ENCODE measurements at regions not wholly inside any gene's neighbourhood (a gene's known extent, or its start where the extent isn't known, plus 50 kb on each side); places are given as distances from the start of the nearest gene placed in this dataset.

DNA sequence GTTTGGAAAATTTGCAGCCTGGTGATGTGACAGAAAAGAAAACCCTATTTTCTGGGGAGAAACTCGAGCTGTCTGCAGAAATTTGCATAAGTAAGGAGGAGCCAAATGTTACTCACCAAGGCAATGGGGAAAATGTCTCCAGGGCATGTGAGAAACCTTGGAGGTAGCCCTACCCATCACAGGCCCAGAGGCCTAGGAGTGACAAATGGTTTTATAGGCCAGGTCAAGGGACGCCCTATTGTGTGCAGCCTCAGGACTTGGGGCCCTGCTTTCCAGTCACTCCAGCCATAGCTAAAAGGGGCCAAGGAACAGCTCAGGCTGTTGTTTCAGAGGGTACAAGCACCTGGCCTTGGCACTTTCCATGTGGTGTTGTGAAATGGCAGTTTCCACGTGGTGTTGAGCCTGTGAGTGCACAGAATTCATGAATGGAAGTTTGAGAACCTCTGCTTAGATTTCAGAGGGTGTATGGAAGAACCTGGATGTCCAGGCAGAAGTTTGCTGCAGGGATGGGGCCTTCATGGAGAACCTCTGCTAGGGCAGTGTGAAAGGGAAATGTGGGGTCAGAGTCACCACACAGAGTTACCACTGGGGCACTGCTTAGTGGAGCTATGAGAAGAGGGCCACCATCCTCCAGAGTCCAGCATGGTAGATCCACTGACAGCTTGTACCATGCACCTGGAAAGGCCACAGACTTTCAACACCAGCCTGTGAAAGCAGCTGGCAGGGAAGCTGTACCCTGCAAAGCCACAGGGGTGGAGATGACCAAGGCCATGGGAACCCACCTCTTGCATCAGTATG, 637.6 kb upstream of the EPHA5 start:
- Histone ChIP-seq H3K4me3 (ENCODE audit: low read depth in 1 of 2, low read length in 1 of 2) (no peak overlapping the region), H3K9me3 (no peaks in the 10 kb centered on the region), H3K27ac (no peak overlapping the region), H3K36me3 (no peaks in the 10 kb centered on the region), H3K4me1 (ENCODE audit: control insufficient read depth in 1 of 2, insufficient read depth in 1 of 2, low read depth in 1 of 2, low read length in 1 of 2) (no peaks in the 10 kb centered on the region), H3K27me3 (no peaks in the 10 kb centered on the region)
- TF ChIP-seq, protein P1, sequence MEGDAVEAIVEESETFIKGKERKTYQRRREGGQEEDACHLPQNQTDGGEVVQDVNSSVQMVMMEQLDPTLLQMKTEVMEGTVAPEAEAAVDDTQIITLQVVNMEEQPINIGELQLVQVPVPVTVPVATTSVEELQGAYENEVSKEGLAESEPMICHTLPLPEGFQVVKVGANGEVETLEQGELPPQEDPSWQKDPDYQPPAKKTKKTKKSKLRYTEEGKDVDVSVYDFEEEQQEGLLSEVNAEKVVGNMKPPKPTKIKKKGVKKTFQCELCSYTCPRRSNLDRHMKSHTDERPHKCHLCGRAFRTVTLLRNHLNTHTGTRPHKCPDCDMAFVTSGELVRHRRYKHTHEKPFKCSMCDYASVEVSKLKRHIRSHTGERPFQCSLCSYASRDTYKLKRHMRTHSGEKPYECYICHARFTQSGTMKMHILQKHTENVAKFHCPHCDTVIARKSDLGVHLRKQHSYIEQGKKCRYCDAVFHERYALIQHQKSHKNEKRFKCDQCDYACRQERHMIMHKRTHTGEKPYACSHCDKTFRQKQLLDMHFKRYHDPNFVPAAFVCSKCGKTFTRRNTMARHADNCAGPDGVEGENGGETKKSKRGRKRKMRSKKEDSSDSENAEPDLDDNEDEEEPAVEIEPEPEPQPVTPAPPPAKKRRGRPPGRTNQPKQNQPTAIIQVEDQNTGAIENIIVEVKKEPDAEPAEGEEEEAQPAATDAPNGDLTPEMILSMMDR (IDR thresholded peaks at IDR 0.05), result no peak

DNA sequence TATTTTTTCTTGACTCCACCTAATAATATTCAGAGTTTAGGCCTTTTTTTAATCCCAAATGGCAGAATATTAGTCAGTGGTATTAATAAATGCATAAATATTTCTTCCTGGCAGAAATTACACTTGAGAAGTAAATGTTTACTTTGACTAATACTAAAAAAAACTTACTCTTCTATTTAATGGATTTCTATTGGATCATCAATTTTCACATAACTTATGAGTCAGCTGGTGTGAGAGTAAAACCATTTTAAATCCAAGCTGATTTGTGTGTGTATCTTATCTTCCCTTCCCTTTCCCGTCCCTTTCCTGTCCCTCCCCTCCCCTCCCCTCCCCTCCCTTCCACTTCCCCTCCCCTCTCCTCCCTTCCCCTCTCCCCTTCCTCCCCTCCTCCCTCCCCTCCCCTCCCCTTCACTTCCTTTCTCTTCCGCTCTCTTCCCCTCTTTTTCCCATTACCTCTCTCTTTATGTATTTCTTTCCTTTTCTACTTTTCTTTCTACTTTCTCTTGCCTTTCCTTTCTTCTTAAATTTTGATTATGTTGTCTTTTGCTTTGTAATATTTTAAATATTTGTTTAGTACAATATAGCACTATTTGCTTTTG, 630.1 kb upstream of the EPHA5 start:
- H3K36me3 ChIP-seq, result no peaks in the 10 kb centered on the region
- H3K27ac ChIP-seq, result no peak overlapping the region
- no peaks in the 10 kb centered on the region for H3K4me1 ChIP-seq (ENCODE audit: control insufficient read depth in 1 of 2, insufficient read depth in 1 of 2, low read depth in 1 of 2, low read length in 1 of 2)
- TF ChIP-seq, protein P1 (IDR thresholded peaks at IDR 0.05), result no peak
- no peaks in the 10 kb centered on the region for H3K27me3 ChIP-seq
- no peaks in the 10 kb centered on the region for H3K9me3 ChIP-seq
- H3K4me3 ChIP-seq (ENCODE audit: low read depth in 1 of 2, low read length in 1 of 2), result no peak overlapping the region

DNA sequence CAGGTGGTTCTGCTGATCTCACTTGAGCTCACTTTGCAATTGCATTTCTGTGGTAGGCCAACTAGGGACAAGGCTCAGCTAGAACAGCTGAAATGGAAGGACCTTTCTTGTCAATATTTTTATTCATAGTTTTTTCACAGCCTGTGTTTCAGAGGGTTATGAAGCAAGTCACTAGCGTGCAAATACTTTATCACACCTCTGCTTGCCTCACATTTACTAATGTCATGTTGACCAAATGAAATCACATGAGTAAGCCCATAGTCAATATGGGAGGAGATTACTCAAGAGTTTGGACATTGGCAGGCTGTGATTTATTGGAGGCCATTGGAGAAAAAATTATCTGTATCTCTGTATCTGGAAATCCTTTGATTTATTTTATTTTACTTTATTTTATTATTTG, 628.3 kb upstream of the EPHA5 start:
- H3K4me3 ChIP-seq (ENCODE audit: low read depth in 1 of 2, low read length in 1 of 2), result no peak overlapping the region
- TF ChIP-seq, protein P1 (IDR thresholded peaks at IDR 0.05), result no peak
- no peaks in the 10 kb centered on the region for H3K4me1 ChIP-seq (ENCODE audit: control insufficient read depth in 1 of 2, insufficient read depth in 1 of 2, low read depth in 1 of 2, low read length in 1 of 2)
- no peaks in the 10 kb centered on the region for H3K9me3 ChIP-seq
- H3K27ac ChIP-seq, result no peak overlapping the region
- H3K36me3 ChIP-seq, result no peaks in the 10 kb centered on the region
- H3K27me3 ChIP-seq, result no peaks in the 10 kb centered on the region

DNA sequence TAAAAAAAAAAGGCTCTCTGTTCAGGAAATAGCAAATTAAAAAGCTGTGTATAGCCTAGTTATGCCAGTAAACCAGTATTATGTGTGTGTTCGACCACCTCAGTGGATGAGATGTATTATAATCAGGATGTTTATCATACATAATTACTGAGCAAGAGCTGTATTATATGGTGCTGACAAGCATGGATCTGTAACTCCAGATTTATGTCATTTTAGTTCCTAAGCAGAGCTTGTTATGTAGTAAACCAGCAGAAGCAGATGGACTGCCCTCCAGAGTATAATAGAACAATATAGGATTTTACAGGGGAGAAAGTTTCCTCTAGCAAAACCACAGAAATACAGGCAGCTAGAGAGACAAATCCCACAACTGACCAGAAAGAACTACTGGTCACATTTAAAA, 627.4 kb upstream of the EPHA5 start:
- Histone ChIP-seq H3K4me1 (ENCODE audit: control insufficient read depth in 1 of 2, insufficient read depth in 1 of 2, low read depth in 1 of 2, low read length in 1 of 2) (no peaks in the 10 kb centered on the region), H3K36me3 (no peaks in the 10 kb centered on the region), H3K27me3 (no peaks in the 10 kb centered on the region), H3K9me3 (no peaks in the 10 kb centered on the region), H3K4me3 (ENCODE audit: low read depth in 1 of 2, low read length in 1 of 2) (no peak overlapping the region), H3K27ac (no peak overlapping the region)
- TF ChIP-seq, protein P1 (IDR thresholded peaks at IDR 0.05), result no peak

DNA sequence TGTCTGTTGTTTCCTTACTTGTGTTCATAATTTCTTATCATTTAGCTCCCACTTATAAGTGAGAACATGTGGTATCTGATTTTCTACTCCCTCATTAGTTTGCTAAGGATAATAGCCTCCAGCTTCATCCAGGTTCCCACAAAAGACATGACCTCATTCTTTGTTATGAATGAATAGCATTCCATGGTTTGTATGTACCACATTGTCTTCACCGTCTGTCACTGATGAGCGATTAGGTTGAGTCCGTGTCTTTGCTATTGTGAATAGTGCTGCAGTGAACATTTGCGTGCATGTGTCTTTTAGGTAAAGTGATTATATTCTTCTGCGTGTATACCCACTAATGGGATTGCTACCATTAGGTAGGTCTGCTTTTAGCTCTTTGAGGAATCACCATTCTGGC, 624.3 kb upstream of the EPHA5 start:
- no peaks in the 10 kb centered on the region for H3K36me3 ChIP-seq
- H3K27me3 ChIP-seq, result no peaks in the 10 kb centered on the region
- H3K4me3 ChIP-seq (ENCODE audit: low read depth in 1 of 2, low read length in 1 of 2), result no peak overlapping the region
- H3K27ac ChIP-seq, result no peak overlapping the region
- H3K9me3 ChIP-seq, result no peaks in the 10 kb centered on the region
- no peaks in the 10 kb centered on the region for H3K4me1 ChIP-seq (ENCODE audit: control insufficient read depth in 1 of 2, insufficient read depth in 1 of 2, low read depth in 1 of 2, low read length in 1 of 2)
- TF ChIP-seq, protein P1 (IDR thresholded peaks at IDR 0.05), result no peak
